IMR-90 (cell line): ENCODE measurements at regions not wholly inside any gene's neighbourhood (a gene's known extent, or its start where the extent isn't known, plus 50 kb on each side); places are given as distances from the start of the nearest gene placed in this dataset.

ENCODE experiments used
- ATAC-seq: fragments of 200-7000 bp; cut with Tn5 transposase; 2 replicates; pipeline ENCODE4 v1.9.1; 2020; ENCODE audit warnings: low read depth, mild to moderate bottlenecking, moderate library complexity
- BruUV-seq: library from RNA; stranded (reverse); fragments of 400-500 nt; replicated peaks from 2 replicates; lab custom pipeline; 2021; lab: Mats Ljungman, UMichigan
- CTCF ChIA-PET: fragments of 300-600 bp; formaldehyde crosslinking; extraction: SDS; loops from one replicate; lab custom pipeline; 2021; ENCODE audit warnings: antibody characterized with exemption; lab: Yijun Ruan, JAX
- POLR2A ChIA-PET: fragments of 300-600 bp; sonication (Branson Sonifier 250); formaldehyde crosslinking; loops from one replicate; lab custom pipeline; 2022; ENCODE audit warnings: antibody characterized with exemption; ENCODE audit not compliant: unreplicated experiment; lab: Charles Lee
- DNase-seq: peaks from one replicate; pipeline ENCODE4 v3.0.0; 2013
- H2AFZ ChIP-seq: replicated peaks from 2 replicates; pipeline ENCODE3; 2013; ENCODE audit warnings: low read length, mild to moderate bottlenecking; ENCODE audit not compliant: poor library complexity
- H2AK5ac ChIP-seq: 2 replicates; pipeline ENCODE4 v1.6.1; 2013; ENCODE audit warnings: low read depth, low read length, inconsistent platforms
- H2AK9ac ChIP-seq: replicated peaks from 2 replicates; pipeline ENCODE3; 2013; ENCODE audit warnings: mild to moderate bottlenecking, low read depth, low read length, moderate library complexity; ENCODE audit not compliant: poor library complexity
- H2BK120ac ChIP-seq: 2 replicates; pipeline ENCODE4 v1.6.1; 2013; ENCODE audit warnings: low read depth, low read length, inconsistent platforms
- H2BK15ac ChIP-seq: 3 replicates; pipeline ENCODE4 v1.6.1; 2013; ENCODE audit warnings: low read depth, low read length, inconsistent platforms
- H2BK20ac ChIP-seq: 2 replicates; pipeline ENCODE4 v1.6.1; 2013; ENCODE audit warnings: low read depth, mild to moderate bottlenecking, inconsistent platforms, low read length, moderate library complexity
- H2BK5ac ChIP-seq: 2 replicates; pipeline ENCODE4 v1.6.1; 2013; ENCODE audit warnings: mild to moderate bottlenecking, low read depth, low read length, inconsistent platforms; ENCODE audit not compliant: poor library complexity, severe bottlenecking
- H3K14ac ChIP-seq: replicated peaks from 2 replicates; pipeline ENCODE4 v1.6.1; 2013; ENCODE audit warnings: low read depth, low read length, inconsistent platforms
- H3K18ac ChIP-seq: 2 replicates; pipeline ENCODE4 v1.6.1; 2013; ENCODE audit warnings: low read depth, low read length, control low read depth
- H3K23ac ChIP-seq: 2 replicates; pipeline ENCODE4 v1.6.1; 2013; ENCODE audit warnings: low read depth, low read length, inconsistent platforms
- H3K27ac ChIP-seq: 2 replicates; pipeline ENCODE4 v1.5.1; 2013; ENCODE audit warnings: mild to moderate bottlenecking, control low read depth, low read length; ENCODE audit not compliant: insufficient read depth
- H3K27me3 ChIP-seq: 2 replicates; pipeline ENCODE4 v1.6.1; 2013; ENCODE audit warnings: low read length; ENCODE audit not compliant: control insufficient read depth, insufficient read depth
- H3K36me3 ChIP-seq: 2 replicates; pipeline ENCODE4 v1.6.1; 2013; ENCODE audit warnings: low read length, mixed read lengths; ENCODE audit not compliant: control insufficient read depth, insufficient read depth
- H3K4ac ChIP-seq: 2 replicates; pipeline ENCODE4 v1.6.1; 2013; ENCODE audit warnings: low read depth, low read length, inconsistent platforms
- H3K4me1 ChIP-seq: 2 replicates; pipeline ENCODE4 v1.6.1; 2013; ENCODE audit warnings: low read length, mixed read lengths; ENCODE audit not compliant: control insufficient read depth, insufficient read depth
- H3K4me2 ChIP-seq: 2 replicates; pipeline ENCODE4 v1.6.1; 2013; ENCODE audit warnings: low read depth, mild to moderate bottlenecking, control low read depth, low read length, moderate library complexity
- H3K4me3 ChIP-seq: 2 replicates; pipeline ENCODE4 v1.5.1; 2013; ENCODE audit warnings: low read depth, mild to moderate bottlenecking, control low read depth, low read length, moderate library complexity; ENCODE audit not compliant: insufficient read depth
- H3K56ac ChIP-seq: 2 replicates; pipeline ENCODE4 v1.6.1; 2013; ENCODE audit warnings: low read length, inconsistent platforms; ENCODE audit not compliant: insufficient read depth; ENCODE audit errors: extremely low read depth
- H3K79me1 ChIP-seq, 2 experiments: 2 replicates each; pipeline ENCODE4 v1.6.1; 2013; ENCODE audit warnings: low read length in 2 of 2, inconsistent platforms in 1 of 2, low read depth in 1 of 2
- H3K9ac ChIP-seq: 2 replicates; pipeline ENCODE4 v1.6.1; 2013; ENCODE audit warnings: low read depth, low read length, control low read depth
- H3K9me1 ChIP-seq: 2 replicates; pipeline ENCODE4 v1.6.1; 2013; ENCODE audit warnings: low read length, inconsistent platforms; ENCODE audit not compliant: insufficient read depth
- H3K9me3 ChIP-seq: 2 replicates; pipeline ENCODE4 v1.6.1; 2013; ENCODE audit warnings: low read length; ENCODE audit not compliant: control insufficient read depth, insufficient read depth
- H4K20me1 ChIP-seq: 2 replicates; pipeline ENCODE4 v1.6.1; 2013; ENCODE audit warnings: low read length, inconsistent platforms; ENCODE audit not compliant: insufficient read depth
- H4K5ac ChIP-seq: 2 replicates; pipeline ENCODE4 v1.6.1; 2013; ENCODE audit warnings: mild to moderate bottlenecking, low read depth, low read length, control low read depth
- H4K8ac ChIP-seq, 2 experiments: 2 replicates each; pipeline ENCODE4 v1.6.1; 2013; ENCODE audit warnings: low read depth in 2 of 2, low read length in 2 of 2, control low read depth in 1 of 2, inconsistent platforms in 1 of 2
- H4K91ac ChIP-seq: 2 replicates; pipeline ENCODE4 v1.6.1; 2013; ENCODE audit warnings: low read depth, low read length, inconsistent platforms; ENCODE audit not compliant: insufficient read depth
- BHLHE40 ChIP-seq: fragments of 150-350 bp; IDR thresholded peaks from 2 replicates; pipeline ENCODE4 v1.6.1; 2016; ENCODE audit warnings: mild to moderate bottlenecking, low read depth, low read length
- CTCF ChIP-seq: conservative IDR thresholded peaks from 2 replicates; pipeline ENCODE4 v1.5.1; 2012; ENCODE audit warnings: mild to moderate bottlenecking, low read depth, low read length, improper control_type of control experiment
- ELK1 ChIP-seq: fragments of 150-350 bp; IDR thresholded peaks from 2 replicates; pipeline ENCODE4 v1.6.1; 2016; ENCODE audit warnings: low read depth, mild to moderate bottlenecking, low read length, moderate library complexity, borderline replicate concordance
- MAFK ChIP-seq: IDR thresholded peaks from 2 replicates; pipeline ENCODE4 v1.6.1; 2012; ENCODE audit warnings: low read depth, low read length, improper control_type of control experiment
- MAZ ChIP-seq: IDR thresholded peaks from 2 replicates; pipeline ENCODE4 v1.6.1; 2012; ENCODE audit warnings: low read depth, mild to moderate bottlenecking, low read length, improper control_type of control experiment, moderate library complexity, borderline replicate concordance
- MXI1 ChIP-seq: IDR thresholded peaks from 2 replicates; pipeline ENCODE4 v1.6.1; 2012; ENCODE audit warnings: low read depth, mild to moderate bottlenecking, low read length, moderate library complexity, borderline replicate concordance
- NFE2L2 ChIP-seq: fragments of 150-350 bp; IDR thresholded peaks from 2 replicates; pipeline ENCODE4 v1.6.1; 2016; ENCODE audit warnings: low read depth, mild to moderate bottlenecking, low read length
- POLR2A ChIP-seq: IDR thresholded peaks from 2 replicates; pipeline ENCODE4 v1.6.1; 2012; ENCODE audit warnings: mild to moderate bottlenecking, low read depth, low read length
- RAD21 ChIP-seq: IDR thresholded peaks from 2 replicates; pipeline ENCODE4 v1.6.1; 2012; ENCODE audit warnings: low read length, improper control_type of control experiment
- RCOR1 ChIP-seq: IDR thresholded peaks from 2 replicates; pipeline ENCODE4 v1.6.1; 2012; ENCODE audit warnings: mild to moderate bottlenecking, low read length, improper control_type of control experiment; ENCODE audit not compliant: insufficient replicate concordance
- SMC3 ChIP-seq: fragments of 150-350 bp; IDR thresholded peaks from 2 replicates; pipeline ENCODE4 v1.6.1; 2016; ENCODE audit warnings: low read depth, mild to moderate bottlenecking, antibody characterized with exemption, low read length, moderate library complexity
- WGBS, 2 experiments: methylation state at CpG; one replicate each; pipeline versions ENCODE4 v1.1.5 to v1.1.7; 2013; ENCODE audit warnings: missing lambda C conversion rate in 2 of 2; ENCODE audit not compliant: insufficient read length in 1 of 2; ENCODE audit errors: extremely low coverage in 2 of 2; 5-methylcytosine and 5-hydroxymethylcytosine counted together
- dilution Hi-C: fragments of 300-500 bp; cut with HindIII; formaldehyde crosslinking; loops from one replicate; pipeline ENCODE4 v1.14.3; 2018; ENCODE audit warnings: low sequenced_read_pairs; ENCODE audit not compliant: unreplicated experiment
- in situ Hi-C: fragments of 300-500 bp; cut with MboI; formaldehyde crosslinking; loops from 3 replicates; pipeline ENCODE4 v1.14.3; 2019; ENCODE audit warnings: low sequenced_read_pairs, inconsistent platforms, mixed read lengths
- intact Hi-C: fragments of 100-400 bp; cut with micrococcal nuclease; formaldehyde crosslinking; loops from 2 replicates; pipeline ENCODE4 v1.10.0; 2022

- H3K4me2 ChIP-seq, result no peak overlapping the region
- no peak overlapping the region for H3K9ac ChIP-seq
- H4K8ac ChIP-seq, result no peak overlapping the region; a peak in 1 of 4 replicates
- BruUV-seq, result no TSS peak
- H3K18ac ChIP-seq, result peak overlapping the region; percentile 60; the same call in 1 of the 2 replicates
- no peaks in the 10 kb centered on the region for H3K9me3 ChIP-seq
- H4K5ac ChIP-seq, result no peak overlapping the region
- no peak for DNase-seq
- ChIA-PET CTCF (no interaction called here), POLR2A (no interaction called here)
- H2BK20ac ChIP-seq, result no peak overlapping the region
- H2AFZ ChIP-seq, result no peak overlapping the region
- ATAC-seq, result no peak
- no peaks in the 10 kb centered on the region for H3K36me3 ChIP-seq
- H3K4ac ChIP-seq, result no peak overlapping the region
- 100% methylated on average over 1 of the region's 1 CpG; no CpG with 5 or more reads in 1 of the 2 experiments for WGBS, 2 experiments
- H3K27me3 ChIP-seq, result no peaks in the 10 kb centered on the region
- peak overlapping the region; percentile 48; the same call in 1 of the 2 replicates for H3K14ac ChIP-seq
- TF ChIP-seq BHLHE40 (no peak), MXI1 (no peak), ELK1 (no peak), RCOR1 (no peak), CTCF (no peak), MAFK (no peak), MAZ (no peak), SMC3 (no peak), NFE2L2 (no peak), POLR2A (no peak), RAD21 (no peak)
- H4K91ac ChIP-seq, result no peak overlapping the region
- H2BK120ac ChIP-seq, result peak overlapping the region; percentile 20; the same call in 1 of the 2 replicates
- no peak overlapping the region for H2BK15ac ChIP-seq
- no peak overlapping the region for H2AK9ac ChIP-seq
- peaks cover 2% of the 10 kb centered on the region; the same call in 1 of the 2 replicates for H3K4me1 ChIP-seq
- dilution Hi-C loops (no loop called here), in situ Hi-C loops (no loop called here), intact Hi-C loops (no loop called here)
- H3K27ac ChIP-seq, result no peak overlapping the region
- H3K56ac ChIP-seq, result no peak overlapping the region
- H2AK5ac ChIP-seq, result peak overlapping the region; percentile 51; the same call in 1 of the 2 replicates
- H4K20me1 ChIP-seq, result no peaks in the 10 kb centered on the region
- H3K9me1 ChIP-seq, result no peaks in the 10 kb centered on the region
- H3K23ac ChIP-seq, result no peak overlapping the region
- no peak overlapping the region for H3K4me3 ChIP-seq
- no peaks in the 10 kb centered on the region for H3K79me1 ChIP-seq
- no peak overlapping the region for H2BK5ac ChIP-seq
These were observed 896.0 kb upstream of the PIK3C3 start for GRCh38 chr18:41059126-41059415.
